HEK293 (cell line): ENCODE measurements at regions not wholly inside any gene's neighbourhood (a gene's known extent, or its start where the extent isn't known, plus 50 kb on each side); places are given as distances from the start of the nearest gene placed in this dataset.

Experiments used
- CTCF ChIA-PET: fragments of 350-600 bp; formaldehyde crosslinking; extraction: SDS; loops from one replicate; lab custom pipeline; 2021; ENCODE audit warnings: antibody characterized with exemption; lab: Yijun Ruan, JAX
- POLR2A ChIA-PET: fragments of 300-600 bp; formaldehyde crosslinking; extraction: SDS; loops from one replicate; lab custom pipeline; 2020; ENCODE audit warnings: antibody characterized with exemption, inconsistent platforms; lab: Yijun Ruan, JAX
- H3K27ac ChIP-seq: fragments of 200-500 bp; sonication (Bioruptor generic); 2 replicates; pipeline ENCODE4 v1.5.1; 2014; ENCODE audit warnings: low read depth, low read length, control low read depth, inconsistent platforms; ENCODE audit errors: extremely low read depth
- H3K36me3 ChIP-seq, 2 experiments: fragments of 200-500 bp in 1 of 2; sonication (Bioruptor generic) in 1 of 2; 1 replicate in 1 of 2; 2 replicates in 1 of 2; pipeline ENCODE4 v1.5.1; 2014 to 2017; ENCODE audit warnings: inconsistent platforms in 2 of 2, low read length in 2 of 2; ENCODE audit not compliant: control insufficient read depth in 2 of 2, insufficient read depth in 1 of 2
- H3K4me1 ChIP-seq: fragments of 200-500 bp; sonication (Bioruptor generic); 2 replicates; pipeline ENCODE4 v1.5.1; 2014; ENCODE audit warnings: mild to moderate bottlenecking, low read length, inconsistent platforms; ENCODE audit not compliant: control insufficient read depth, insufficient read depth
- H3K4me3 ChIP-seq: 2 replicates; pipeline ENCODE4 v1.5.1; 2011; ENCODE audit warnings: low read depth, mild to moderate bottlenecking, control low read depth, low read length, moderate library complexity
- H3K9me3 ChIP-seq: fragments of 200-500 bp; sonication (Bioruptor generic); 2 replicates; pipeline ENCODE4 v1.5.1; 2014; ENCODE audit warnings: low read depth, low read length, inconsistent platforms; ENCODE audit not compliant: control insufficient read depth, insufficient read depth
- HOXD13 ChIP-seq: sonication (generic); formaldehyde crosslinking; IDR thresholded peaks from 2 replicates; pipeline ENCODE4 v1.8.0; 2022; ENCODE audit warnings: missing genetic modification reagents, borderline replicate concordance
- PRDM1 ChIP-seq: fragments of 450-650 bp; formaldehyde crosslinking; IDR thresholded peaks from 2 replicates; pipeline ENCODE4; 2016; ENCODE audit warnings: missing biosample characterization, missing genetic modification characterization
- REPIN1 ChIP-seq: fragments of 450-650 bp; formaldehyde crosslinking; IDR thresholded peaks from 2 replicates; pipeline ENCODE4 v1.5.1; 2017; ENCODE audit warnings: missing biosample characterization, missing genetic modification characterization, low read depth
- ZBTB21 ChIP-seq: fragments of 450-650 bp; formaldehyde crosslinking; IDR thresholded peaks from 2 replicates; pipeline ENCODE4 v1.5.1; 2017; ENCODE audit warnings: missing biosample characterization, missing genetic modification characterization
- ZIC2 ChIP-seq: fragments of 450-650 bp; formaldehyde crosslinking; IDR thresholded peaks from 2 replicates; pipeline ENCODE4 v1.5.1; 2016; ENCODE audit warnings: missing biosample characterization, missing genetic modification characterization
- ZNF10 ChIP-seq: fragments of 450-650 bp; formaldehyde crosslinking; IDR thresholded peaks from 2 replicates; pipeline ENCODE4 v1.5.1; 2017; ENCODE audit warnings: missing biosample characterization, missing genetic modification characterization
- ZNF138 ChIP-seq: fragments of 450-650 bp; formaldehyde crosslinking; IDR thresholded peaks from 2 replicates; pipeline ENCODE4 v1.5.1; 2016; ENCODE audit warnings: missing biosample characterization, missing genetic modification characterization, borderline replicate concordance
- ZNF157 ChIP-seq: fragments of 450-650 bp; formaldehyde crosslinking; IDR thresholded peaks from 2 replicates; pipeline ENCODE4 v1.5.1; 2016; ENCODE audit warnings: missing biosample characterization, missing genetic modification characterization
- ZNF169 ChIP-seq: fragments of 450-650 bp; formaldehyde crosslinking; IDR thresholded peaks from 2 replicates; pipeline ENCODE4 v1.5.1; 2016; ENCODE audit warnings: missing biosample characterization, missing genetic modification characterization
- ZNF211 ChIP-seq: fragments of 450-650 bp; formaldehyde crosslinking; IDR thresholded peaks from 2 replicates; pipeline ENCODE4 v1.5.1; 2016; ENCODE audit warnings: low read depth, missing biosample characterization, missing genetic modification characterization
- ZNF221 ChIP-seq: fragments of 450-650 bp; formaldehyde crosslinking; IDR thresholded peaks from 2 replicates; pipeline ENCODE4 v1.5.1; 2017; ENCODE audit warnings: missing biosample characterization, missing genetic modification characterization, borderline replicate concordance
- ZNF366 ChIP-seq: fragments of 450-650 bp; formaldehyde crosslinking; conservative IDR thresholded peaks from 2 replicates; pipeline ENCODE4 v1.5.1; 2016; ENCODE audit warnings: missing biosample characterization, missing genetic modification characterization
- ZNF394 ChIP-seq: fragments of 450-650 bp; formaldehyde crosslinking; IDR thresholded peaks from 2 replicates; pipeline ENCODE4 v1.5.1; 2016; ENCODE audit warnings: missing biosample characterization, missing genetic modification characterization, mild to moderate bottlenecking, moderate library complexity, borderline replicate concordance
- ZNF404 ChIP-seq: fragments of 450-650 bp; formaldehyde crosslinking; IDR thresholded peaks from 2 replicates; pipeline ENCODE4 v1.5.1; 2017; ENCODE audit warnings: missing biosample characterization, missing genetic modification characterization
- ZNF513 ChIP-seq: fragments of 450-650 bp; IDR thresholded peaks from 2 replicates; pipeline ENCODE4 v1.5.1; 2018; ENCODE audit warnings: missing biosample characterization, missing genetic modification characterization
- ZNF521 ChIP-seq: fragments of 450-650 bp; formaldehyde crosslinking; IDR thresholded peaks from 2 replicates; pipeline ENCODE4 v1.5.1; 2017; ENCODE audit warnings: missing biosample characterization, mild to moderate bottlenecking, missing genetic modification characterization
- ZNF549 ChIP-seq: fragments of 450-650 bp; IDR thresholded peaks from 2 replicates; pipeline ENCODE4 v1.5.1; 2018; ENCODE audit warnings: missing biosample characterization, missing genetic modification characterization, mild to moderate bottlenecking, inconsistent platforms, moderate library complexity
- ZNF580 ChIP-seq: fragments of 450-650 bp; formaldehyde crosslinking; IDR thresholded peaks from 2 replicates; pipeline ENCODE4 v1.5.1; 2016; ENCODE audit warnings: missing biosample characterization, missing genetic modification characterization
- ZNF623 ChIP-seq: fragments of 450-650 bp; formaldehyde crosslinking; IDR thresholded peaks from 2 replicates; pipeline ENCODE4 v1.5.1; 2016; ENCODE audit warnings: missing biosample characterization, missing genetic modification characterization
- ZNF639 ChIP-seq: fragments of 450-650 bp; formaldehyde crosslinking; IDR thresholded peaks from 2 replicates; pipeline ENCODE4 v1.5.1; 2016; ENCODE audit warnings: missing biosample characterization, missing genetic modification characterization
- ZNF654 ChIP-seq: fragments of 450-650 bp; formaldehyde crosslinking; IDR thresholded peaks from 2 replicates; pipeline ENCODE4 v1.5.1; 2016; ENCODE audit warnings: low read depth, missing biosample characterization, missing genetic modification characterization
- ZNF692 ChIP-seq: fragments of 450-650 bp; formaldehyde crosslinking; IDR thresholded peaks from 2 replicates; pipeline ENCODE4 v1.5.1; 2016; ENCODE audit warnings: missing biosample characterization, missing genetic modification characterization
- ZNF701 ChIP-seq: fragments of 450-650 bp; formaldehyde crosslinking; IDR thresholded peaks from 2 replicates; pipeline ENCODE4 v1.5.1; 2016; ENCODE audit warnings: missing biosample characterization, missing genetic modification characterization
- ZNF704 ChIP-seq: fragments of 450-650 bp; formaldehyde crosslinking; IDR thresholded peaks from 2 replicates; pipeline ENCODE4 v1.5.1; 2016; ENCODE audit warnings: missing biosample characterization, missing genetic modification characterization
- ZNF776 ChIP-seq: fragments of 450-650 bp; formaldehyde crosslinking; IDR thresholded peaks from 2 replicates; pipeline ENCODE4 v1.5.0; 2017; ENCODE audit warnings: missing biosample characterization, missing genetic modification characterization, borderline replicate concordance
- ZNF785 ChIP-seq: fragments of 450-650 bp; formaldehyde crosslinking; IDR thresholded peaks from 2 replicates; pipeline ENCODE4 v1.5.1; 2016; ENCODE audit warnings: missing biosample characterization, missing genetic modification characterization
- TF ChIP-seq, protein P1 (sequence below): fragments of 450-650 bp; formaldehyde crosslinking; IDR thresholded peaks from 2 replicates; pipeline ENCODE4 v1.5.1; 2016; ENCODE audit warnings: missing biosample characterization, missing genetic modification characterization, borderline replicate concordance
- TF ChIP-seq, protein P2 (sequence below): fragments of 450-650 bp; formaldehyde crosslinking; IDR thresholded peaks from 2 replicates; pipeline ENCODE4; 2016; ENCODE audit warnings: missing biosample characterization, missing genetic modification characterization

GRCh38 chr2:59395119-59395518 is 1154.0 kb upstream of the FANCL start:
- CTCF ChIA-PET: interaction anchor here (0.8 kb wide), 1 partner anchor 85 kb away, joined by 3 read pairs; no protein-coding TSS in a partner anchor
- H3K27ac ChIP-seq: no peak overlapping the region
- H3K36me3 ChIP-seq: no peaks in the 10 kb centered on the region
- no peak for TF ChIP-seq ZNF211 (tag by site-specific recombination)
- TF ChIP-seq ZNF639: no peak
- TF ChIP-seq ZNF521: no peak
- TF ChIP-seq ZNF701 (tag by site-specific recombination): no peak
- TF ChIP-seq ZNF169: no peak
- TF ChIP-seq ZNF221 (tag by site-specific recombination): no peak
- no peak for TF ChIP-seq ZBTB21
- no peak for TF ChIP-seq ZNF704
- no peak for TF ChIP-seq ZNF157 (tag by site-specific recombination)
- TF ChIP-seq ZNF10 (tag by site-specific recombination): no peak
- no peak for TF ChIP-seq ZNF366
- no peak for TF ChIP-seq ZNF394 (tag by site-specific recombination)
- TF ChIP-seq ZNF785 (tag by site-specific recombination): no peak
- TF ChIP-seq ZNF692 (tag by site-specific recombination): no peak
- no peak for TF ChIP-seq ZIC2 (tag by site-specific recombination)
- no peak for TF ChIP-seq HOXD13 (CRISPR knock-in tag)
- TF ChIP-seq ZNF654 (tag by site-specific recombination): no peak
- TF ChIP-seq PRDM1 (tag by site-specific recombination): no peak
- TF ChIP-seq ZNF623: no peak
- H3K4me1 ChIP-seq: no peaks in the 10 kb centered on the region
- POLR2A ChIA-PET: no interaction called here
- H3K9me3 ChIP-seq: no peaks in the 10 kb centered on the region
- H3K4me3 ChIP-seq: no peak overlapping the region

DNA sequence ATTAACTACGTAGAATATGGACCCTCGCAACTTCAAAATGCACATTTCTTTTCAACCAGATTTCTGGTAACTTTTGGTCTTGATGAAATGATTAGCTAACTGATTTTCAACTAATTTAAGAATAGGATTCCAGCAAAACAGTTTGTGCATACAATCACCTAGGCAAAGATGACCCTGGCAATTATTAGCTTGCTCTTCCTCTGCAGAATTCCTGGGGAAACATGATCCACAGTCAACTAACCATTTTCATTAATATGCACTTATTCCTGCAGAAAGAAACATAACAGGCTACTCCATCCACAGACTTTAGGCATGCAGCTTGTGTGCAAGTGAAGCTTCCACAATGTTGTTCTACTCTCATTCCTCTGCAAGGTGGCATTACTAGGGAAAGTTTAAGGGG is 1150.8 kb upstream of the FANCL start:
- H3K4me3 ChIP-seq: no peak overlapping the region
- POLR2A ChIA-PET: no interaction called here
- TF ChIP-seq, protein P1, sequence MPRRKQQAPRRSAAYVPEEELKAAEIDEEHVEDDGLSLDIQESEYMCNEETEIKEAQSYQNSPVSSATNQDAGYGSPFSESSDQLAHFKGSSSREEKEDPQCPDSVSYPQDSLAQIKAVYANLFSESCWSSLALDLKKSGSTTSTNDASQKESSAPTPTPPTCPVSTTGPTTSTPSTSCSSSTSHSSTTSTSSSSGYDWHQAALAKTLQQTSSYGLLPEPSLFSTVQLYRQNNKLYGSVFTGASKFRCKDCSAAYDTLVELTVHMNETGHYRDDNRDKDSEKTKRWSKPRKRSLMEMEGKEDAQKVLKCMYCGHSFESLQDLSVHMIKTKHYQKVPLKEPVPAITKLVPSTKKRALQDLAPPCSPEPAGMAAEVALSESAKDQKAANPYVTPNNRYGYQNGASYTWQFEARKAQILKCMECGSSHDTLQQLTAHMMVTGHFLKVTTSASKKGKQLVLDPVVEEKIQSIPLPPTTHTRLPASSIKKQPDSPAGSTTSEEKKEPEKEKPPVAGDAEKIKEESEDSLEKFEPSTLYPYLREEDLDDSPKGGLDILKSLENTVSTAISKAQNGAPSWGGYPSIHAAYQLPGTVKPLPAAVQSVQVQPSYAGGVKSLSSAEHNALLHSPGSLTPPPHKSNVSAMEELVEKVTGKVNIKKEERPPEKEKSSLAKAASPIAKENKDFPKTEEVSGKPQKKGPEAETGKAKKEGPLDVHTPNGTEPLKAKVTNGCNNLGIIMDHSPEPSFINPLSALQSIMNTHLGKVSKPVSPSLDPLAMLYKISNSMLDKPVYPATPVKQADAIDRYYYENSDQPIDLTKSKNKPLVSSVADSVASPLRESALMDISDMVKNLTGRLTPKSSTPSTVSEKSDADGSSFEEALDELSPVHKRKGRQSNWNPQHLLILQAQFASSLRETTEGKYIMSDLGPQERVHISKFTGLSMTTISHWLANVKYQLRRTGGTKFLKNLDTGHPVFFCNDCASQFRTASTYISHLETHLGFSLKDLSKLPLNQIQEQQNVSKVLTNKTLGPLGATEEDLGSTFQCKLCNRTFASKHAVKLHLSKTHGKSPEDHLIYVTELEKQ (tag by site-specific recombination): no peak
- TF ChIP-seq ZNF549 (no peak), ZNF580 (tag by site-specific recombination) (no peak), ZNF138 (tag by site-specific recombination) (no peak), ZNF776 (tag by site-specific recombination) (no peak), ZNF513 (tag by site-specific recombination) (no peak), REPIN1 (tag by site-specific recombination) (no peak), ZNF404 (tag by site-specific recombination) (no peak)
- TF ChIP-seq, protein P2, sequence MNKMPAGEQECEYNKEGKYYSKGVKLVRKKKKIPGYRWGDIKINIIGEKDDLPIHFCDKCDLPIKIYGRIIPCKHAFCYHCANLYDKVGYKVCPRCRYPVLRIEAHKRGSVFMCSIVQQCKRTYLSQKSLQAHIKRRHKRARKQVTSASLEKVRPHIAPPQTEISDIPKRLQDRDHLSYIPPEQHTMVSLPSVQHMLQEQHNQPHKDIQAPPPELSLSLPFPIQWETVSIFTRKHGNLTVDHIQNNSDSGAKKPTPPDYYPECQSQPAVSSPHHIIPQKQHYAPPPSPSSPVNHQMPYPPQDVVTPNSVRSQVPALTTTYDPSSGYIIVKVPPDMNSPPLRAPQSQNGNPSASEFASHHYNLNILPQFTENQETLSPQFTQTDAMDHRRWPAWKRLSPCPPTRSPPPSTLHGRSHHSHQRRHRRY (tag by site-specific recombination): no peak
- TF ChIP-seq, all 188 proteins: peak for 0
- peaks cover 6% of the 10 kb centered on the region; the same call in 1 of the 2 replicates for H3K4me1 ChIP-seq
- H3K9me3 ChIP-seq: no peaks in the 10 kb centered on the region
- H3K27ac ChIP-seq: no peak overlapping the region
- CTCF ChIA-PET: no interaction called here
- no peaks in the 10 kb centered on the region for H3K36me3 ChIP-seq
